Astrocyte of the spinal cord (primary cell): ENCODE measurements at regions not wholly inside any gene's neighbourhood (a gene's known extent, or its start where the extent isn't known, plus 50 kb on each side); places are given as distances from the start of the nearest gene placed in this dataset.
"Not testable (repeated sequence)": the region's sequence is repeated elsewhere in the genome, so short reads cannot be mapped to it uniquely, and the experiment has no call there.

Experiments
- DNase-seq: peaks from one replicate; pipeline ENCODE4 v3.0.0; 2011; ENCODE audit warnings: low read depth, low spot score
- H3K4me3 ChIP-seq: 2 replicates; pipeline ENCODE4 v1.5.1; 2011; ENCODE audit warnings: low read depth, mild to moderate bottlenecking, low read length, moderate library complexity
- CTCF ChIP-seq: IDR thresholded peaks from 2 replicates; pipeline ENCODE4 v1.5.1; 2012; ENCODE audit warnings: low read depth, mild to moderate bottlenecking, low read length, inconsistent platforms
- in situ Hi-C: cut with HindIII; loops from 2 replicates; pipeline ENCODE4 v1.10.0; 2017; ENCODE audit warnings: low sequenced_read_pairs

DNA sequence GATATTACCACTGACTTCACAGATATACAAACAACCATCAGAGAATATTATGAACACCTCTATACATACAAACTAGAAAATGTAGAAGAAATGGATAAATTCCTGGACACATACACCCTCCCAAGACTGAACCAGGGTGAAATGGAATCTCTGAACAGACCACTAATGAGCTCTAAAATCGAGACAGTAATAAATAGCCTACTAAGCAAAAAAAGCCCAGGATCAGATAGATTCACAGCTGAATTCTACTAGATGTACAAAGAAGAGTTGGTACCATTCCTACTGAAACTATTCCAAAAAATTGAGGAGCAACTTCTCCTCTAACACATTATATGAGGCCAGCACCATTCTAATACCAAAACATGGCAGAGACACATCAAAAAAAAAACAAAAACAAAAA, 837.7 kb downstream of the FSCB start:
- in situ Hi-C loops, result no loop called here
- no peak for TF ChIP-seq CTCF

DNA sequence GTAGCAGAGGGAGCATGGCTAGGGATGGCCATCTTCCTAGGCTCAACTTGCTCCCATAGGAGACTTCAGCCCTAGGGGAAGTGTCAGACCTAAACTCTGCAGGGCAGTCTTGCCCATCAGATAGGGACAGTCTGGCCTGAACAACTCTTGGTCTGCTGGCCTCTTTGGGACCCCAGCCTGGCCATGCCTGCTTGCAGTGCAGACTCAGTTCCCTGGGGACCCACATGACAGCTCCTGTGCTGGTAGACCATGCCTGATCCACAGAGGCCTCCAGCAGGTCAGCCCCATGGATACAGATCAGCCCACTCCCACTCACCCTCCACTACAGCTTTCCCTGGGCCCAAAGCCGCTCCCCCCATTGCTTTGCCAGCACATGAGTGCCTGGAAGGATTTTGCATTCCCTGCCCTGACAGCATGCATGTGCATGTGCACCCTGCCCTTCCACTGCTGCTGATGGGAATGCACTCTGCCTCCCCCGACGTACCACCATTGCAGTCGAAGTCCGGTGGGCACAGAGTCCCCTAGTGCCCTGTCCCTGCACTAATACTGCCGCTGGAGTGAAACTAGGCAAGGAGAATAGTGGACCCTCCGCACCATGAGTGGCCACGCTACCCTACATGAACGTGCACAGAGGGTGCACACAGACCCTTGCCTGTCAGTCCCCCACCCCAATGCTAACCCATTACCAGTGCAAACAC, 841.4 kb downstream of the FSCB start:
- H3K4me3 ChIP-seq, result no peak overlapping the region
- no peak for DNase-seq
- in situ Hi-C loops, result no loop called here
- no peak for TF ChIP-seq CTCF

More for the DNA sequence above, 837.7 kb downstream of the FSCB start:
- no peak for DNase-seq
- no peak overlapping the region for H3K4me3 ChIP-seq

GRCh38 chr14:43655194-43655593, 851.9 kb downstream of the FSCB start:
- in situ Hi-C loops, H3K4me3 ChIP-seq, DNase-seq: not testable (repeated sequence)

GRCh38 chr14:43651896-43652295, 855.2 kb downstream of the FSCB start:
- TF ChIP-seq CTCF, result no peak
- in situ Hi-C loops, result no loop called here
- no peak for DNase-seq
- H3K4me3 ChIP-seq, result no peak overlapping the region

DNA sequence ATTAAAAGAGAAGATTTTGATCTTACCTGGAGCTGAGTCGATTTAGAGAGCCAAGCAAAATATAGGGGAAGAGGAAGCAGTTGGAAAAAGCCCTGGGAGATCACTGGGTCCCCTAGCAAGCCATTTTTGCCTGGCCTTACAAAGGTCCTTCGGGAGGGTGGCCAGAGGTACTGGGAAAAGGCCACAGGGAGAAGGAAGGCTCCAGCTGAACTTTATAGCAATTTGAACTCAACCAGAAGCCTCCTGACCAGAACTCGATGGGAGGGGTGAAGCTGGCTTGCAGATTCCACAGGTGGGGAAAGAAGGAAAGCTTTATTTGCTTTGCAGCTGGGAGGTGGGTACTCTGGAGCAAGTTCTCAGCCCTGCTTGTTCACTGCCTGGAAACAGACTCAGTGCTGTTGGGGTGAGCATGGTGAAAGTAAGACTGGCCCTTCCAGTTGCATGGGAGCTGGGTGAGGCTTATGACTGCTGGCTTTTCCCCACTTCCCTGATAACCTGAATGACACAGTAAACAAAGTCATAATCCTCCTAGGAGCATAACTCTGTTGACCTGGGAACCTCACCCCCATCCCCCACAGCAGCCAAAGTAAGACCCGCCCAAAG, 855.8 kb downstream of the FSCB start:
- TF ChIP-seq CTCF, result no peak
- in situ Hi-C loops, result no loop called here
- DNase-seq, result no peak
- H3K4me3 ChIP-seq, result no peak overlapping the region

- no peak for DNase-seq
Measured at GRCh38 chr14:43649508-43649907, 857.6 kb downstream of the FSCB start.

More at GRCh38 chr14:43649508-43649907, 857.6 kb downstream of the FSCB start:
- H3K4me3 ChIP-seq, result no peak overlapping the region
- TF ChIP-seq CTCF, result no peak
- in situ Hi-C loops, result no loop called here
